ENCODE measurements at regions not wholly inside any gene's neighbourhood (a gene's known extent, or its start where the extent isn't known, plus 50 kb on each side); places are given as distances from the start of the nearest gene placed in this dataset.

- Histone ChIP-seq H3K27me3 (replicated peaks in 1 of 4; ENCODE audit: control extremely low read depth in 1 of 4, control insufficient read depth in 3 of 4, insufficient read depth in 4 of 4, low read length in 3 of 4) (peaks cover 0 to 47% (median 12%) of the 10 kb centered on the region in 4 experiments), H3K4me3 (ENCODE audit: control extremely low read depth in 1 of 5, extremely low read depth in 1 of 5, insufficient read depth in 1 of 5, low read depth in 2 of 5, low read length in 4 of 5) (no peak overlapping the region), H3K4me1 (ENCODE audit: control insufficient read depth in 2 of 2, insufficient read depth in 2 of 2, low read length in 2 of 2) (peaks cover 3 to 11% of the 10 kb centered on the region in 2 donors), H3K27ac (ENCODE audit: low read length in 2 of 2) (no peak overlapping the region), H3K9me3 (ENCODE audit: control extremely low read depth in 1 of 3, control insufficient read depth in 2 of 3, insufficient read depth in 1 of 3, low read length in 2 of 3) (peaks cover 0 to 22% (median 0%) of the 10 kb centered on the region in 3 donors), H3K36me3 (replicated peaks in 1 of 2; ENCODE audit: control extremely low read depth in 1 of 2, control insufficient read depth in 1 of 2, extremely low read depth in 1 of 2, insufficient read depth in 2 of 2, low read length in 1 of 2) (no peaks in the 10 kb centered on the region), H3K9ac (ENCODE audit: low read length) (no peak overlapping the region), H3K79me2 (ENCODE audit: control insufficient read depth, insufficient read depth, low read length) (no peaks in the 10 kb centered on the region), H2AFZ (ENCODE audit: insufficient read depth, low read depth, low read length, poor library complexity, severe bottlenecking) (no peak overlapping the region), H4K20me1 (ENCODE audit: control insufficient read depth, insufficient read depth, low read length, poor library complexity, severe bottlenecking) (no peaks in the 10 kb centered on the region), H3K4me2 (replicated peaks; ENCODE audit: low read depth, low read length, poor library complexity, severe bottlenecking) (no peak overlapping the region)
- intact Hi-C loops (cut with micrococcal nuclease) = no loop called here
- POLR2A ChIA-PET = no interaction called here
- 100% methylated on average over 1 of the region's 1 CpG for WGBS (ENCODE audit: insufficient coverage)
- CTCF ChIA-PET = interaction anchor here (0.7 to 5.0 kb wide), 2 partner anchors 775 to 932 kb away, joined by 3 to 34 read pairs; no protein-coding TSS in a partner anchor
- Mint-ChIP-seq H3K27ac (no peak overlapping the region), H3K4me1 (peaks cover 6% of the 10 kb centered on the region), H3K4me3 (no peak overlapping the region), H3K9me3 (ENCODE audit: insufficient read depth) (no peaks in the 10 kb centered on the region), H3K27me3 (peaks cover 50% of the 10 kb centered on the region)
- DNase-seq (no peak), ATAC-seq (ENCODE audit: low read depth) (no peak)
- TF ChIP-seq EZH2 (IDR thresholded peaks at IDR 0.05; ENCODE audit: borderline replicate concordance, insufficient read depth, low read depth, low read length, poor library complexity, severe bottlenecking) = no peak
These were observed 136.5 kb downstream of the TPRA1 start for GRCh38 chr3:127454051-127454450.

- Mint-ChIP-seq H3K4me3 (no peak overlapping the region), H3K4me1 (peaks cover 6% of the 10 kb centered on the region), H3K27me3 (peaks cover 45% of the 10 kb centered on the region), H3K27ac (no peak overlapping the region), H3K9me3 (ENCODE audit: insufficient read depth) (no peaks in the 10 kb centered on the region)
- WGBS (ENCODE audit: insufficient coverage) = 73% methylated on average over 7 of the region's 7 CpGs
- Histone ChIP-seq H3K4me2 (replicated peaks; ENCODE audit: low read depth, low read length, poor library complexity, severe bottlenecking) (no peak overlapping the region), H3K27me3 (replicated peaks in 1 of 4; ENCODE audit: control extremely low read depth in 1 of 4, control insufficient read depth in 3 of 4, insufficient read depth in 4 of 4, low read length in 3 of 4) (peaks cover 0 to 42% (median 8%) of the 10 kb centered on the region in 4 experiments), H3K9ac (ENCODE audit: low read length) (no peak overlapping the region), H4K20me1 (ENCODE audit: control insufficient read depth, insufficient read depth, low read length, poor library complexity, severe bottlenecking) (no peaks in the 10 kb centered on the region), H3K9me3 (ENCODE audit: control extremely low read depth in 1 of 3, control insufficient read depth in 2 of 3, insufficient read depth in 1 of 3, low read length in 2 of 3) (peaks cover 0 to 9% (median 0%) of the 10 kb centered on the region in 3 donors), H3K36me3 (replicated peaks in 1 of 2; ENCODE audit: control extremely low read depth in 1 of 2, control insufficient read depth in 1 of 2, extremely low read depth in 1 of 2, insufficient read depth in 2 of 2, low read length in 1 of 2) (no peaks in the 10 kb centered on the region), H3K4me3 (ENCODE audit: control extremely low read depth in 1 of 5, extremely low read depth in 1 of 5, insufficient read depth in 1 of 5, low read depth in 2 of 5, low read length in 4 of 5) (no peak overlapping the region), H3K27ac (ENCODE audit: low read length in 2 of 2) (no peak overlapping the region), H2AFZ (ENCODE audit: insufficient read depth, low read depth, low read length, poor library complexity, severe bottlenecking) (no peak overlapping the region), H3K79me2 (ENCODE audit: control insufficient read depth, insufficient read depth, low read length) (no peaks in the 10 kb centered on the region), H3K4me1 (ENCODE audit: control insufficient read depth in 2 of 2, insufficient read depth in 2 of 2, low read length in 2 of 2) (peaks cover 3 to 11% of the 10 kb centered on the region in 2 donors)
- intact Hi-C loops (cut with micrococcal nuclease) = no loop called here
- DNase-seq = no peak
- POLR2A ChIA-PET = no interaction called here
- CTCF ChIA-PET = interaction anchor here (5.0 kb wide), 1 partner anchor 773 kb away, joined by 34 read pairs; no protein-coding TSS in a partner anchor
- no peak for TF ChIP-seq EZH2 (IDR thresholded peaks at IDR 0.05; ENCODE audit: borderline replicate concordance, insufficient read depth, low read depth, low read length, poor library complexity, severe bottlenecking)
- no peak for TF ChIP-seq CTCF (IDR thresholded peaks at IDR 0.05)
- no peak for ATAC-seq (ENCODE audit: low read depth)
These were observed 138.2 kb downstream of the TPRA1 start for GRCh38 chr3:127452321-127452821.
